SK-N-SH treated with all-trans-retinoic acid at 6 μM for 48 hours (cell line): ENCODE measurements at regions not wholly inside any gene's neighbourhood (a gene's known extent, or its start where the extent isn't known, plus 50 kb on each side); places are given as distances from the start of the nearest gene placed in this dataset.

Experiments used
- ATAC-seq: fragments of 200-7000 bp; cut with Tn5 transposase; 3 replicates; pipeline ENCODE4 v1.9.1; 2020; ENCODE audit warnings: mild to moderate bottlenecking, moderate library complexity
- ARNTL ChIP-seq: fragments of 450-650 bp; formaldehyde crosslinking; IDR thresholded peaks from 2 replicates; pipeline ENCODE4 v1.5.0; 2020; ENCODE audit warnings: low read depth, mild to moderate bottlenecking, moderate library complexity, borderline replicate concordance
- BACH2 ChIP-seq: fragments of 250-450 bp; sonication (Bioruptor Pico); IDR thresholded peaks from 2 replicates; pipeline ENCODE4 v1.9.0; 2021; ENCODE audit warnings: mild to moderate bottlenecking, borderline replicate concordance
- CREB5 ChIP-seq: fragments of 250-450 bp; sonication (Bioruptor Pico); IDR thresholded peaks from 2 replicates; pipeline ENCODE4 v1.5.1; 2020; ENCODE audit warnings: low read depth, mild to moderate bottlenecking, moderate library complexity
- CSDC2 ChIP-seq: fragments of 250-450 bp; sonication (Bioruptor Pico); IDR thresholded peaks from 2 replicates; pipeline ENCODE4 v1.5.0; 2020; ENCODE audit warnings: mild to moderate bottlenecking, moderate library complexity
- ESRRG ChIP-seq: fragments of 250-450 bp; sonication (Bioruptor Pico); IDR thresholded peaks from 2 replicates; pipeline ENCODE4 v1.6.1; 2021; ENCODE audit warnings: mild to moderate bottlenecking
- GLIS3 ChIP-seq: fragments of 250-450 bp; sonication (Bioruptor Pico); IDR thresholded peaks from 2 replicates; pipeline ENCODE4 v1.5.0; 2020; ENCODE audit warnings: mild to moderate bottlenecking, moderate library complexity
- ISL1 ChIP-seq: fragments of 250-450 bp; sonication (Bioruptor Pico); IDR thresholded peaks from 2 replicates; pipeline ENCODE4 v2.1.2; 2022; ENCODE audit warnings: mild to moderate bottlenecking, moderate library complexity
- OSR1 ChIP-seq: fragments of 250-450 bp; sonication (Bioruptor Pico); IDR thresholded peaks from 2 replicates; pipeline ENCODE4 v1.8.0; 2022; ENCODE audit warnings: moderate library complexity, mild to moderate bottlenecking, inconsistent platforms
- PATZ1 ChIP-seq: fragments of 250-450 bp; sonication (Bioruptor Pico); IDR thresholded peaks from 2 replicates; pipeline ENCODE4 v1.8.0; 2020; ENCODE audit warnings: mild to moderate bottlenecking, moderate library complexity, borderline replicate concordance
- POU6F1 ChIP-seq: fragments of 250-450 bp; sonication (Bioruptor Pico); IDR thresholded peaks from 2 replicates; pipeline ENCODE4 v1.8.0; 2021; ENCODE audit warnings: low read depth, mild to moderate bottlenecking, moderate library complexity, borderline replicate concordance
- PPARA ChIP-seq: fragments of 250-450 bp; sonication (Bioruptor Pico); IDR thresholded peaks from 2 replicates; pipeline ENCODE4 v1.5.0; 2020; ENCODE audit warnings: mild to moderate bottlenecking, borderline replicate concordance
- RARB ChIP-seq: fragments of 250-450 bp; sonication (Bioruptor Pico); IDR thresholded peaks from 2 replicates; pipeline ENCODE4 v1.8.0; 2021; ENCODE audit warnings: mild to moderate bottlenecking, moderate library complexity
- SNAI2 ChIP-seq: fragments of 250-450 bp; sonication (Bioruptor Pico); IDR thresholded peaks from 2 replicates; pipeline ENCODE4 v1.5.0; 2020; ENCODE audit warnings: mild to moderate bottlenecking, moderate library complexity
- TCF4 ChIP-seq: fragments of 250-450 bp; sonication (Bioruptor Pico); IDR thresholded peaks from 2 replicates; pipeline ENCODE4 v1.8.0; 2021; ENCODE audit warnings: mild to moderate bottlenecking, moderate library complexity, borderline replicate concordance
- TOX ChIP-seq: fragments of 250-450 bp; sonication (Bioruptor Pico); IDR thresholded peaks from 2 replicates; pipeline ENCODE4 v1.8.0; 2021; ENCODE audit warnings: mild to moderate bottlenecking, moderate library complexity, borderline replicate concordance
- TSHZ2 ChIP-seq: fragments of 250-450 bp; sonication (Bioruptor Pico); IDR thresholded peaks from 2 replicates; pipeline ENCODE4 v1.5.0; 2020; ENCODE audit warnings: mild to moderate bottlenecking, moderate library complexity
- ZC3H10 ChIP-seq: fragments of 250-450 bp; sonication (Bioruptor Pico); IDR thresholded peaks from 2 replicates; pipeline ENCODE4 v1.5.1; 2021; ENCODE audit warnings: mild to moderate bottlenecking, moderate library complexity
- ZFP3 ChIP-seq: fragments of 250-450 bp; sonication (Bioruptor Pico); IDR thresholded peaks from 2 replicates; pipeline ENCODE4 v1.5.0; 2020; ENCODE audit warnings: mild to moderate bottlenecking, moderate library complexity
- ZFP30 ChIP-seq: fragments of 450-650 bp; formaldehyde crosslinking; IDR thresholded peaks from 2 replicates; pipeline ENCODE4 v1.5.0; 2022; ENCODE audit warnings: mild to moderate bottlenecking, moderate library complexity
- ZNF565 ChIP-seq: fragments of 450-650 bp; formaldehyde crosslinking; conservative IDR thresholded peaks from 2 replicates; pipeline ENCODE4 v1.5.0; 2020; ENCODE audit warnings: low read depth, mild to moderate bottlenecking, moderate library complexity
- ZNF70 ChIP-seq: fragments of 450-650 bp; formaldehyde crosslinking; IDR thresholded peaks from 2 replicates; pipeline ENCODE4 v1.5.0; 2020; ENCODE audit warnings: mild to moderate bottlenecking, moderate library complexity
- ZNF8 ChIP-seq: fragments of 450-650 bp; formaldehyde crosslinking; IDR thresholded peaks from 2 replicates; pipeline ENCODE4 v1.5.0; 2020; ENCODE audit warnings: mild to moderate bottlenecking, moderate library complexity

- ATAC-seq, result no peak
- no peak for TF ChIP-seq TOX (CRISPR knock-in tag)
- no peak for TF ChIP-seq CREB5
- no peak for TF ChIP-seq CSDC2 (CRISPR knock-in tag)
- TF ChIP-seq BACH2 (CRISPR knock-in tag), result no peak
- no peak for TF ChIP-seq RARB
- TF ChIP-seq ZC3H10 (CRISPR knock-in tag), result no peak
- no peak for TF ChIP-seq ISL1 (CRISPR knock-in tag)
- no peak for TF ChIP-seq GLIS3 (CRISPR knock-in tag)
- no peak for TF ChIP-seq ZNF565 (CRISPR knock-in tag)
- no peak for TF ChIP-seq ZFP30 (CRISPR knock-in tag)
- TF ChIP-seq TCF4 (CRISPR knock-in tag), result no peak
- TF ChIP-seq TSHZ2 (CRISPR knock-in tag), result no peak
- no peak for TF ChIP-seq SNAI2 (CRISPR knock-in tag)
Observed at GRCh38 chr10:62748386-62748785, 56.1 kb upstream of the ADO start.

GRCh38 chr10:62749093-62749683 is 55.3 kb upstream of the ADO start:
- ATAC-seq, result no peak
- TF ChIP-seq SNAI2 (CRISPR knock-in tag) (no peak), POU6F1 (no peak), ZNF8 (CRISPR knock-in tag) (no peak), CREB5 (no peak), ISL1 (CRISPR knock-in tag) (no peak), BACH2 (CRISPR knock-in tag) (no peak), ZNF70 (CRISPR knock-in tag) (no peak), GLIS3 (CRISPR knock-in tag) (no peak), ZFP30 (CRISPR knock-in tag) (no peak), RARB (no peak), PPARA (CRISPR knock-in tag) (no peak), ZFP3 (CRISPR knock-in tag) (no peak), ESRRG (CRISPR knock-in tag) (no peak), TOX (CRISPR knock-in tag) (no peak), ARNTL (CRISPR knock-in tag) (no peak), PATZ1 (CRISPR knock-in tag) (no peak), ZC3H10 (CRISPR knock-in tag) (no peak), OSR1 (CRISPR knock-in tag) (no peak)
